Endothelial cell of umbilical vein (primary cell): ENCODE measurements at regions not wholly inside any gene's neighbourhood (a gene's known extent, or its start where the extent isn't known, plus 50 kb on each side); places are given as distances from the start of the nearest gene placed in this dataset.

Experiments
- BruUV-seq: library from RNA; stranded (reverse); fragments of 400-500 nt; replicated peaks from 2 replicates; lab custom pipeline; 2021; lab: Mats Ljungman, UMichigan
- CTCF ChIA-PET: fragments of 300-600, 350-600 bp; sonication (Branson Sonifier 250); formaldehyde crosslinking; loops from one replicate; lab custom pipeline; 2021; ENCODE audit warnings: antibody characterized with exemption, inconsistent platforms; lab: Charles Lee
- POLR2A ChIA-PET: fragments of 300-600, 350-600 bp; sonication (Branson Sonifier 250); formaldehyde crosslinking; loops from one replicate; lab custom pipeline; 2021; ENCODE audit warnings: antibody characterized with exemption, inconsistent platforms; lab: Charles Lee
- DNase-seq: peaks from one replicate; pipeline ENCODE4 v3.0.0-alpha.2; 2011; ENCODE audit warnings: low read depth, low spot score
- FAIRE-seq: peaks from 2 replicates; lab custom pipeline; 2011; peaks lifted over from hg19 to GRCh38; lab: Jason Lieb, UNC
- H2AFZ ChIP-seq: 2 replicates; pipeline ENCODE4 v1.6.0; 2012; ENCODE audit warnings: low read depth, low read length, control low read depth, inconsistent platforms
- H3K27ac ChIP-seq: 2 replicates; pipeline ENCODE4 v1.5.1; 2011; ENCODE audit warnings: low read depth, mild to moderate bottlenecking, control low read depth, low read length, moderate library complexity; ENCODE audit not compliant: insufficient read depth
- H3K27me3 ChIP-seq, 2 experiments: 2 replicates each; pipeline versions ENCODE4 v1.6.0 to v1.6.1; 2011; ENCODE audit warnings: low read length in 2 of 2, mixed read lengths in 1 of 2; ENCODE audit not compliant: control insufficient read depth in 2 of 2, insufficient read depth in 2 of 2
- H3K36me3 ChIP-seq, 2 experiments: 2 replicates in 1 of 2; 3 replicates in 1 of 2; pipeline ENCODE4 v1.5.1; 2011; ENCODE audit warnings: low read length in 2 of 2, mild to moderate bottlenecking in 1 of 2, moderate library complexity in 1 of 2; ENCODE audit not compliant: control insufficient read depth in 2 of 2, insufficient read depth in 2 of 2; ENCODE audit errors: extremely low read depth in 1 of 2
- H3K4me1 ChIP-seq: 3 replicates; pipeline ENCODE4 v1.5.1; 2011; ENCODE audit warnings: mild to moderate bottlenecking, low read length; ENCODE audit not compliant: control insufficient read depth, insufficient read depth; ENCODE audit errors: extremely low read depth
- H3K4me2 ChIP-seq: 2 replicates; pipeline ENCODE4 v1.6.1; 2011; ENCODE audit warnings: low read length, control low read depth, mixed read lengths; ENCODE audit not compliant: insufficient read depth
- H3K4me3 ChIP-seq, 3 experiments: fragments of 200-600 bp in 1 of 3; sonication (generic), shearing (Covaris generic) in 1 of 3; replicated peaks in 1 of 3; 2 replicates each; pipeline ENCODE4 v1.5.1; 2011 to 2016; ENCODE audit warnings: control low read depth in 3 of 3, low read length in 3 of 3, mild to moderate bottlenecking in 2 of 3, inconsistent platforms in 1 of 3, low read depth in 1 of 3, moderate library complexity in 1 of 3; ENCODE audit not compliant: insufficient read depth in 1 of 3
- H3K79me2 ChIP-seq: 2 replicates; pipeline ENCODE4 v1.6.0; 2012; ENCODE audit warnings: low read length, inconsistent platforms; ENCODE audit not compliant: control insufficient read depth, insufficient read depth
- H3K9ac ChIP-seq: replicated peaks from 2 replicates; pipeline ENCODE3; 2011; ENCODE audit warnings: low read length, control low read depth; ENCODE audit not compliant: insufficient read depth; ENCODE audit errors: extremely low read depth
- H3K9me1 ChIP-seq: replicated peaks from 3 replicates; pipeline ENCODE4 v1.6.0; 2011; ENCODE audit warnings: mild to moderate bottlenecking, low read length; ENCODE audit not compliant: control insufficient read depth, insufficient read depth; ENCODE audit errors: extremely low read depth
- H3K9me3 ChIP-seq: replicated peaks from 2 replicates; pipeline ENCODE4 v1.5.1; 2012; ENCODE audit warnings: low read length, inconsistent platforms; ENCODE audit not compliant: control insufficient read depth, insufficient read depth
- H4K20me1 ChIP-seq: replicated peaks from 2 replicates; pipeline ENCODE3; 2011; ENCODE audit warnings: mild to moderate bottlenecking, low read length; ENCODE audit not compliant: control insufficient read depth, insufficient read depth; ENCODE audit errors: extremely low read depth
- EZH2 ChIP-seq: IDR thresholded peaks from 2 replicates; pipeline ENCODE4 v1.6.1; 2012; ENCODE audit warnings: borderline replicate concordance, low read depth, mild to moderate bottlenecking, moderate library complexity, low read length, inconsistent platforms; ENCODE audit not compliant: severe bottlenecking
- FOS ChIP-seq: IDR thresholded peaks from 2 replicates; pipeline ENCODE4 v1.6.1; 2011; ENCODE audit warnings: mild to moderate bottlenecking, low read length, moderate library complexity, borderline replicate concordance; ENCODE audit not compliant: insufficient read depth
- GATA2 ChIP-seq: IDR thresholded peaks from 2 replicates; pipeline ENCODE4 v1.7.0; 2011; ENCODE audit warnings: low read depth, mild to moderate bottlenecking, moderate library complexity, mixed read lengths, low read length; ENCODE audit not compliant: insufficient read length, insufficient read depth
- JUN ChIP-seq: IDR thresholded peaks from 2 replicates; pipeline ENCODE4 v1.6.1; 2011; ENCODE audit warnings: borderline replicate concordance, low read depth; ENCODE audit not compliant: insufficient read length, insufficient read depth
- MAX ChIP-seq: IDR thresholded peaks from 2 replicates; pipeline ENCODE4 v1.6.1; 2011; ENCODE audit not compliant: insufficient read depth, insufficient read length
- MYC ChIP-seq: IDR thresholded peaks from one replicate; pipeline ENCODE4 v1.6.1; 2011; ENCODE audit warnings: mild to moderate bottlenecking, low read depth, low read length
- POLR2A ChIP-seq: IDR thresholded peaks from 2 replicates; pipeline ENCODE4 v1.6.1; 2012; ENCODE audit warnings: low read depth, mild to moderate bottlenecking, control low read depth, low read length
- POLR2AphosphoS5 ChIP-seq: IDR thresholded peaks from 2 replicates; pipeline ENCODE4 v1.6.1; 2012; ENCODE audit warnings: low read depth, mild to moderate bottlenecking, control low read depth, low read length, moderate library complexity; ENCODE audit not compliant: insufficient read depth
- dilution Hi-C: fragments of 300-500 bp; cut with MboI; formaldehyde crosslinking; loops from one replicate; pipeline ENCODE4 v1.15.0; 2019; ENCODE audit warnings: low sequenced_read_pairs; ENCODE audit not compliant: extremely low pct_ligation_motif_present
- intact Hi-C: fragments of 100-400 bp; cut with micrococcal nuclease; formaldehyde crosslinking; loops from one replicate; pipeline ENCODE4 v1.10.0; 2022
- TF ChIP-seq, protein P1 (sequence below), 2 donors: IDR thresholded peaks; 1 replicate in 1 of 2; 2 replicates in 1 of 2; pipeline ENCODE4 v1.5.1; 2011; ENCODE audit warnings: low read length in 2 of 2, mild to moderate bottlenecking in 2 of 2, moderate library complexity in 2 of 2, control low read depth in 1 of 2, inconsistent platforms in 1 of 2, low read depth in 1 of 2; ENCODE audit not compliant: insufficient read depth in 1 of 2; ENCODE audit errors: extremely low read depth in 1 of 2

- no peaks in the 10 kb centered on the region for H3K4me1 ChIP-seq
- H3K9me3 ChIP-seq: no peaks in the 10 kb centered on the region
- ChIA-PET CTCF (no interaction called here), POLR2A (no interaction called here)
- BruUV-seq: no TSS peak
- no peaks in the 10 kb centered on the region for H3K9me1 ChIP-seq
- no peak overlapping the region for H3K4me2 ChIP-seq
- H3K79me2 ChIP-seq: no peaks in the 10 kb centered on the region
- H3K36me3 ChIP-seq: no peaks in the 10 kb centered on the region
- intact Hi-C loops (no loop called here), dilution Hi-C loops (no loop called here)
- H3K27ac ChIP-seq: no peak overlapping the region
- no peak overlapping the region for H2AFZ ChIP-seq
- no peaks in the 10 kb centered on the region for H4K20me1 ChIP-seq
- no peak overlapping the region for H3K9ac ChIP-seq
- H3K4me3 ChIP-seq: no peak overlapping the region
- TF ChIP-seq GATA2 (no peak), POLR2AphosphoS5 (no peak)
- TF ChIP-seq, protein P1, sequence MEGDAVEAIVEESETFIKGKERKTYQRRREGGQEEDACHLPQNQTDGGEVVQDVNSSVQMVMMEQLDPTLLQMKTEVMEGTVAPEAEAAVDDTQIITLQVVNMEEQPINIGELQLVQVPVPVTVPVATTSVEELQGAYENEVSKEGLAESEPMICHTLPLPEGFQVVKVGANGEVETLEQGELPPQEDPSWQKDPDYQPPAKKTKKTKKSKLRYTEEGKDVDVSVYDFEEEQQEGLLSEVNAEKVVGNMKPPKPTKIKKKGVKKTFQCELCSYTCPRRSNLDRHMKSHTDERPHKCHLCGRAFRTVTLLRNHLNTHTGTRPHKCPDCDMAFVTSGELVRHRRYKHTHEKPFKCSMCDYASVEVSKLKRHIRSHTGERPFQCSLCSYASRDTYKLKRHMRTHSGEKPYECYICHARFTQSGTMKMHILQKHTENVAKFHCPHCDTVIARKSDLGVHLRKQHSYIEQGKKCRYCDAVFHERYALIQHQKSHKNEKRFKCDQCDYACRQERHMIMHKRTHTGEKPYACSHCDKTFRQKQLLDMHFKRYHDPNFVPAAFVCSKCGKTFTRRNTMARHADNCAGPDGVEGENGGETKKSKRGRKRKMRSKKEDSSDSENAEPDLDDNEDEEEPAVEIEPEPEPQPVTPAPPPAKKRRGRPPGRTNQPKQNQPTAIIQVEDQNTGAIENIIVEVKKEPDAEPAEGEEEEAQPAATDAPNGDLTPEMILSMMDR (IDR thresholded peaks at IDR 0.05; ENCODE audit: extremely low read depth in 1 of 2, insufficient read depth in 1 of 2, low read depth in 1 of 2, low read length in 2 of 2): no peak
- FAIRE-seq: no peak
- H3K27me3 ChIP-seq: no peaks in the 10 kb centered on the region
- no peak for DNase-seq
Measured at GRCh38 chr7:124398937-124399552, 366.2 kb upstream of the TMEM229A start.

DNA sequence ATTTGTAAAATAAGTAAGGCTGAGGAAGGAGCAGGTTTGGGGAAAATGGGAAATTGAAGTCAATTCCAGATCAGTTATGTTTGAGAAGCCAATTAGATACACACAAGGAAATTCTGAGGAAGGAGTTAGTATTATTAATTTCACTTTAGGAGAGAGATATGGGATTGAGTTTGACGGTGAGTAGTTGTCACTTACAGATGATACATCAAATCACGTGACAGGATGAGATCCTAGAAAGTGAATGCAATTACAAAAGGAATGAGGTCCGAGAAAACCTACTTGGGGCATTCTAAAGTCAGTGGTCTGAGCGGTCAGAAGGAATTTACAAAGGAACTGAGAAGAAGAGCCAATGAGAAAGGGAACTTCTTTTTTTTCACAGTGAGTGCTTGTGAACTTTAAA is 364.3 kb upstream of the TMEM229A start:
- FAIRE-seq: no peak

More for the DNA sequence above, 364.3 kb upstream of the TMEM229A start:
- no TSS peak for BruUV-seq
- ChIA-PET CTCF (no interaction called here), POLR2A (no interaction called here)
- DNase-seq: no peak
- H3K9ac ChIP-seq: no peak overlapping the region
- no peaks in the 10 kb centered on the region for H3K9me3 ChIP-seq
- no peaks in the 10 kb centered on the region for H3K27me3 ChIP-seq
- dilution Hi-C loops (no loop called here), intact Hi-C loops (no loop called here)
- no peaks in the 10 kb centered on the region for H3K79me2 ChIP-seq
- H3K27ac ChIP-seq: no peak overlapping the region
- no peak overlapping the region for H2AFZ ChIP-seq
- H3K36me3 ChIP-seq: no peaks in the 10 kb centered on the region
- H4K20me1 ChIP-seq: no peaks in the 10 kb centered on the region
- H3K9me1 ChIP-seq: no peaks in the 10 kb centered on the region
- no peak overlapping the region for H3K4me2 ChIP-seq
- TF ChIP-seq POLR2AphosphoS5: no peak
- TF ChIP-seq, protein P1 (IDR thresholded peaks at IDR 0.05; ENCODE audit: extremely low read depth in 1 of 2, insufficient read depth in 1 of 2, low read depth in 1 of 2, low read length in 2 of 2): no peak
- no peak for TF ChIP-seq MAX
- no peak for TF ChIP-seq GATA2
- TF ChIP-seq EZH2: no peak
- TF ChIP-seq POLR2A: no peak
- no peak for TF ChIP-seq JUN
- no peak for TF ChIP-seq FOS
- TF ChIP-seq MYC: no peak
- no peaks in the 10 kb centered on the region for H3K4me1 ChIP-seq
- no peak overlapping the region for H3K4me3 ChIP-seq
